ENCODE measurements at regions not wholly inside any gene's neighbourhood (a gene's known extent, or its start where the extent isn't known, plus 50 kb on each side); places are given as distances from the start of the nearest gene placed in this dataset.

- no peak for TF ChIP-seq MEF2A (IDR thresholded peaks at IDR 0.05; ENCODE audit: insufficient read depth, low read depth, low read length)
- TF ChIP-seq MXI1 (IDR thresholded peaks at IDR 0.05; ENCODE audit: low read depth, low read length) = no peak
- TF ChIP-seq ZNF592 (IDR thresholded peaks at IDR 0.05) = no peak
- no peak for TF ChIP-seq ZBTB11 (CRISPR knock-in tag; IDR thresholded peaks at IDR 0.05)
- TF ChIP-seq SREBF1 (IDR thresholded peaks at IDR 0.05; ENCODE audit: low read length) = no peak
- no peak for TF ChIP-seq SKIL (IDR thresholded peaks at IDR 0.05; ENCODE audit: low read depth, poor library complexity, severe bottlenecking)
- TF ChIP-seq SMAD1 (IDR thresholded peaks at IDR 0.05; ENCODE audit: low read depth, partially characterized antibody) = no peak
- TF ChIP-seq FOXK2 (IDR thresholded peaks at IDR 0.05) = no peak
- no peak for TF ChIP-seq JUND (IDR thresholded peaks at IDR 0.05; ENCODE audit: low read depth, low read length)
- no peak for TF ChIP-seq MTA3 (IDR thresholded peaks at IDR 0.05; ENCODE audit: borderline replicate concordance, low read length)
- no peak for TF ChIP-seq ZNF24 (IDR thresholded peaks at IDR 0.05)
- no peak for TF ChIP-seq PBX3 (IDR thresholded peaks at IDR 0.05; ENCODE audit: insufficient replicate concordance, low read depth, low read length)
- no peak for TF ChIP-seq POU2F2 (IDR thresholded peaks at IDR 0.05; ENCODE audit: borderline replicate concordance, low read depth, low read length)
These were observed 746.9 kb upstream of the PCDH9 start for GRCh38 chr13:67977066-67977465.

More at GRCh38 chr13:67977066-67977465, 746.9 kb upstream of the PCDH9 start:
- CTCF ChIA-PET = no interaction called here
- Histone ChIP-seq H3K79me2 (ENCODE audit: control insufficient read depth, insufficient read depth, low read length) (no peaks in the 10 kb centered on the region), H2AFZ (ENCODE audit: control insufficient read depth, low read depth, low read length) (no peak overlapping the region), H3K9me3 (replicated peaks; ENCODE audit: control insufficient read depth, insufficient read depth, low read length) (no peaks in the 10 kb centered on the region), H3K27ac (ENCODE audit: control insufficient read depth, insufficient read depth) (no peak overlapping the region), H3K4me3 (no peak overlapping the region), H4K20me1 (ENCODE audit: control insufficient read depth, insufficient read depth) (no peaks in the 10 kb centered on the region), H3K9ac (ENCODE audit: control insufficient read depth, insufficient read depth, low read length) (no peak overlapping the region), H3K4me2 (ENCODE audit: control insufficient read depth, insufficient read depth) (no peak overlapping the region), H3K36me3 (ENCODE audit: control insufficient read depth in 2 of 2, insufficient read depth in 2 of 2, low read length in 1 of 2) (no peaks in the 10 kb centered on the region), H3K27me3 (replicated peaks in 1 of 2; ENCODE audit: control insufficient read depth in 2 of 2, insufficient read depth in 2 of 2, low read length in 1 of 2) (no peaks in the 10 kb centered on the region), H3K4me1 (ENCODE audit: control insufficient read depth, insufficient read depth, low read length) (no peaks in the 10 kb centered on the region)
- in situ Hi-C loops (cut with MboI) (no loop called here), intact Hi-C loops (cut with micrococcal nuclease; ENCODE audit: unreplicated experiment) (no loop called here)
- WGBS (ENCODE audit: insufficient coverage, insufficient replicate concordance, low lambda C conversion rate, missing lambda C conversion rate) = 0% methylated on average over 2 of the region's 2 CpGs
- DNase-seq (ENCODE audit: low read depth, low spot score) = no peak
- RAD21 ChIA-PET (ENCODE audit: unreplicated experiment) = no interaction called here
- POLR2A ChIA-PET = no interaction called here
- ATAC-seq = no peak
- SMC1A ChIA-PET (ENCODE audit: uncharacterized antibody, unreplicated experiment) = no interaction called here
- FAIRE-seq = no peak
- BruUV-seq (replicated peaks) = no TSS peak
